HAP-1 (cell line): ENCODE measurements at regions not wholly inside any gene's neighbourhood (a gene's known extent, or its start where the extent isn't known, plus 50 kb on each side); places are given as distances from the start of the nearest gene placed in this dataset.
"Not testable (repeated sequence)": the region's sequence is repeated elsewhere in the genome, so short reads cannot be mapped to it uniquely, and the experiment has no call there.

Experiments
- DNase-seq, 2 experiments: peaks; one replicate each; pipeline ENCODE4 v3.0.0-alpha.2; 2016 to 2020; ENCODE audit warnings: low spot score in 2 of 2
- H3K27me3 ChIP-seq: fragments of 250-450 bp; sonication (Bioruptor Pico); 2 replicates; pipeline ENCODE4 v1.5.1; 2020; ENCODE audit warnings: low read depth, mild to moderate bottlenecking, moderate library complexity
- H3K36me3 ChIP-seq: fragments of 250-450 bp; sonication (Bioruptor Pico); replicated peaks from 2 replicates; pipeline ENCODE4 v1.5.1; 2020; ENCODE audit warnings: mild to moderate bottlenecking
- H3K4me1 ChIP-seq: fragments of 250-450 bp; sonication (Bioruptor Pico); 2 replicates; pipeline ENCODE4 v1.5.1; 2020; ENCODE audit warnings: mild to moderate bottlenecking
- H3K4me3 ChIP-seq: fragments of 250-450 bp; sonication (Bioruptor Pico); 2 replicates; pipeline ENCODE4 v1.5.1; 2020; ENCODE audit warnings: mild to moderate bottlenecking, moderate library complexity
- H3K9me3 ChIP-seq: fragments of 250-450 bp; sonication (Bioruptor Pico); 2 replicates; pipeline ENCODE4 v1.5.1; 2020; ENCODE audit warnings: mild to moderate bottlenecking, moderate library complexity
- in situ Hi-C: fragments of 300-500 bp; cut with MboI; formaldehyde crosslinking; loops from 3 replicates; pipeline ENCODE4 v1.14.3; 2020; ENCODE audit warnings: low sequenced_read_pairs, inconsistent platforms, mixed read lengths

- Histone ChIP-seq H3K4me1 (no peaks in the 10 kb centered on the region), H3K27me3 (no peaks in the 10 kb centered on the region; the same call in 1 of the 2 replicates), H3K4me3 (no peak overlapping the region), H3K9me3 (no peaks in the 10 kb centered on the region), H3K36me3 (no peaks in the 10 kb centered on the region)
- in situ Hi-C loops: no loop called here
- no peak for DNase-seq
Observed at GRCh38 chr5:63233361-63233760, 654.7 kb downstream of the LRRC70 start.

GRCh38 chr5:63230754-63231153 is 652.1 kb downstream of the LRRC70 start:
- H3K4me1 ChIP-seq: no peaks in the 10 kb centered on the region
- no peaks in the 10 kb centered on the region for H3K36me3 ChIP-seq
- no peak overlapping the region for H3K4me3 ChIP-seq
- in situ Hi-C loops: no loop called here
- no peaks in the 10 kb centered on the region; the same call in 1 of the 2 replicates for H3K27me3 ChIP-seq
- no peaks in the 10 kb centered on the region for H3K9me3 ChIP-seq
- no peak for DNase-seq

GRCh38 chr5:63228154-63228553 is 649.5 kb downstream of the LRRC70 start:
- H3K4me1 ChIP-seq: no peaks in the 10 kb centered on the region
- no peaks in the 10 kb centered on the region for H3K9me3 ChIP-seq
- DNase-seq: no peak
- no peaks in the 10 kb centered on the region; the same call in 1 of the 2 replicates for H3K27me3 ChIP-seq
- H3K4me3 ChIP-seq: no peak overlapping the region
- in situ Hi-C loops: no loop called here
- H3K36me3 ChIP-seq: no peaks in the 10 kb centered on the region

- H3K36me3 ChIP-seq: no peaks in the 10 kb centered on the region
- H3K4me3 ChIP-seq: no peak overlapping the region
- no peaks in the 10 kb centered on the region for H3K4me1 ChIP-seq
- H3K9me3 ChIP-seq: no peaks in the 10 kb centered on the region
- no peak for DNase-seq
- H3K27me3 ChIP-seq: no peaks in the 10 kb centered on the region
- in situ Hi-C loops: no loop called here
Observed at GRCh38 chr5:63220244-63220643, 641.6 kb downstream of the LRRC70 start.

GRCh38 chr5:63217422-63217821 is 638.8 kb downstream of the LRRC70 start:
- Histone ChIP-seq H3K4me1 (no peaks in the 10 kb centered on the region), H3K9me3 (no peaks in the 10 kb centered on the region), H3K27me3 (no peaks in the 10 kb centered on the region), H3K36me3 (no peaks in the 10 kb centered on the region), H3K4me3 (no peak overlapping the region)
- in situ Hi-C loops: no loop called here
- DNase-seq: no peak

- DNase-seq: no peak
- Histone ChIP-seq H3K4me1 (no peaks in the 10 kb centered on the region), H3K4me3 (no peak overlapping the region), H3K9me3 (no peaks in the 10 kb centered on the region), H3K27me3 (no peaks in the 10 kb centered on the region), H3K36me3 (no peaks in the 10 kb centered on the region)
- in situ Hi-C loops: no loop called here
Observed at GRCh38 chr5:63213256-63213655, 634.6 kb downstream of the LRRC70 start.

- H3K4me3 ChIP-seq: no peak overlapping the region
- no peak for DNase-seq
- no peaks in the 10 kb centered on the region for H3K36me3 ChIP-seq
- in situ Hi-C loops: no loop called here
- H3K27me3 ChIP-seq: no peaks in the 10 kb centered on the region
- H3K4me1 ChIP-seq: no peaks in the 10 kb centered on the region
- no peaks in the 10 kb centered on the region for H3K9me3 ChIP-seq
Observed at GRCh38 chr5:63211448-63212132, 633.0 kb downstream of the LRRC70 start.

- H3K4me3 ChIP-seq: no peak overlapping the region
- no peaks in the 10 kb centered on the region for H3K9me3 ChIP-seq
- no peaks in the 10 kb centered on the region for H3K27me3 ChIP-seq
- H3K4me1 ChIP-seq: no peaks in the 10 kb centered on the region
- H3K36me3 ChIP-seq: no peaks in the 10 kb centered on the region
- in situ Hi-C loops: no loop called here
- no peak for DNase-seq
Observed at GRCh38 chr5:63205976-63206375, 627.4 kb downstream of the LRRC70 start.

GRCh38 chr5:63201738-63202137 is 623.1 kb downstream of the LRRC70 start:
- in situ Hi-C loops: no loop called here
- no peak for DNase-seq
- H3K9me3 ChIP-seq: no peaks in the 10 kb centered on the region

GRCh38 chr5:63194126-63194525 is 615.5 kb downstream of the LRRC70 start:
- Histone ChIP-seq H3K9me3 (no peaks in the 10 kb centered on the region), H3K4me3 (no peak overlapping the region), H3K36me3 (no peaks in the 10 kb centered on the region), H3K27me3 (no peaks in the 10 kb centered on the region), H3K4me1 (no peaks in the 10 kb centered on the region)
- in situ Hi-C loops: no loop called here
- no peak for DNase-seq

More at GRCh38 chr5:63201738-63202137, 623.1 kb downstream of the LRRC70 start:
- H3K4me3 ChIP-seq: no peak overlapping the region
- no peaks in the 10 kb centered on the region for H3K27me3 ChIP-seq
- no peaks in the 10 kb centered on the region for H3K4me1 ChIP-seq
- no peaks in the 10 kb centered on the region for H3K36me3 ChIP-seq

- in situ Hi-C loops, H3K9me3 ChIP-seq, H3K36me3 ChIP-seq, H3K4me1 ChIP-seq, H3K4me3 ChIP-seq, H3K27me3 ChIP-seq, DNase-seq: not testable (repeated sequence)
Observed at GRCh38 chr5:63180190-63180589, 601.6 kb downstream of the LRRC70 start.

GRCh38 chr5:63175850-63176249 is 597.2 kb downstream of the LRRC70 start:
- Histone ChIP-seq H3K9me3 (no peaks in the 10 kb centered on the region), H3K4me1 (no peaks in the 10 kb centered on the region), H3K4me3 (no peak overlapping the region), H3K36me3 (no peaks in the 10 kb centered on the region), H3K27me3 (no peaks in the 10 kb centered on the region)
- in situ Hi-C loops: no loop called here
- no peak for DNase-seq

GRCh38 chr5:63170486-63170885 is 591.9 kb downstream of the LRRC70 start:
- H3K27me3 ChIP-seq: no peaks in the 10 kb centered on the region
- in situ Hi-C loops: no loop called here
- H3K4me3 ChIP-seq: no peak overlapping the region
- H3K36me3 ChIP-seq: no peaks in the 10 kb centered on the region
- no peaks in the 10 kb centered on the region for H3K4me1 ChIP-seq
- DNase-seq: no peak
- H3K9me3 ChIP-seq: no peaks in the 10 kb centered on the region

- Histone ChIP-seq H3K4me3 (no peak overlapping the region), H3K36me3 (no peaks in the 10 kb centered on the region), H3K4me1 (no peaks in the 10 kb centered on the region), H3K9me3 (no peaks in the 10 kb centered on the region), H3K27me3 (no peaks in the 10 kb centered on the region)
- DNase-seq: no peak
- in situ Hi-C loops: no loop called here
Observed at GRCh38 chr5:63164838-63165535, 586.4 kb downstream of the LRRC70 start.
